ENCODE measurements at regions not wholly inside any gene's neighbourhood (a gene's known extent, or its start where the extent isn't known, plus 50 kb on each side); places are given as distances from the start of the nearest gene placed in this dataset.

DNA sequence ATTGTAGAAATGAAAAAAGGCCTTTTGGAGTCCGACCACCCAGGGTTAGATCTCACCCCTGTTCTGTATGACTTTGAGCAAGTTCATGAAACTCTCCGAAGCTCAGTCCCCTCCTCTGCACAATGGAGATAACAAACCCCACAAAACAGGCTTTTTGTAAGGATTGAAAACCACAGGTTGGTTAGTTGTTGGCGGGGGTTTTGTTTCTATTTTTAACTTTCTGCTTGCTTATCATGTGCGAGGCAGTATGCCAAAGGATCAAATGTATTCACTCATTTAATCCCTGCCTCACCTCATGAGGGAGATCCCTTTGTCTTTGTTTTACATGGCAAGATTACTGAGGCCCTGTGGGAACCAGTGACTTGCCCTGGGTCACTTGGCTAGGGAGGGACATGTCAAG, 539.1 kb downstream of the CDK5RAP2 start:
- H3K4me1 ChIP-seq (ENCODE audit: control insufficient read depth in 4 of 4, insufficient read depth in 4 of 4, low read length in 3 of 4) = no peaks in the 10 kb centered on the region
- DNase-seq (ENCODE audit: low spot score) = no peak
- peaks cover 0 to 3% (median 0%) of the 10 kb centered on the region in 4 donors for H3K27me3 ChIP-seq (ENCODE audit: control insufficient read depth in 4 of 4, insufficient read depth in 4 of 4, low read length in 3 of 4)
- H3K9ac ChIP-seq (ENCODE audit: low read depth in 1 of 2, low read length in 2 of 2) = no peak overlapping the region
- H3K9me3 ChIP-seq (ENCODE audit: control insufficient read depth in 4 of 4, low read length in 3 of 4) = no peaks in the 10 kb centered on the region
- TF ChIP-seq ATF3 (IDR thresholded peaks at IDR 0.05) = no peak
- no peak for TF ChIP-seq FOXA1 (IDR thresholded peaks at IDR 0.05)
- TF ChIP-seq RAD21 (IDR thresholded peaks at IDR 0.05) = no peak
- no peak for TF ChIP-seq TAF1 (conservative IDR thresholded peaks at IDR 0.05)
- no peak for TF ChIP-seq NR2F2 (IDR thresholded peaks at IDR 0.05)
- TF ChIP-seq GABPA (IDR thresholded peaks at IDR 0.05 in 1 of 2, conservative IDR thresholded peaks at IDR 0.05 in 1 of 2) = no peak
- no peak for TF ChIP-seq JUND (IDR thresholded peaks at IDR 0.05)
- no peak for TF ChIP-seq HNF4G (IDR thresholded peaks at IDR 0.05)
- TF ChIP-seq, protein P1, sequence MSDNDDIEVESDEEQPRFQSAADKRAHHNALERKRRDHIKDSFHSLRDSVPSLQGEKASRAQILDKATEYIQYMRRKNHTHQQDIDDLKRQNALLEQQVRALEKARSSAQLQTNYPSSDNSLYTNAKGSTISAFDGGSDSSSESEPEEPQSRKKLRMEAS (IDR thresholded peaks at IDR 0.05) = no peak
- no peak for TF ChIP-seq REST (IDR thresholded peaks at IDR 0.05)
- no peak for TF ChIP-seq HNF4A (conservative IDR thresholded peaks at IDR 0.05)
- TF ChIP-seq, protein P2, sequence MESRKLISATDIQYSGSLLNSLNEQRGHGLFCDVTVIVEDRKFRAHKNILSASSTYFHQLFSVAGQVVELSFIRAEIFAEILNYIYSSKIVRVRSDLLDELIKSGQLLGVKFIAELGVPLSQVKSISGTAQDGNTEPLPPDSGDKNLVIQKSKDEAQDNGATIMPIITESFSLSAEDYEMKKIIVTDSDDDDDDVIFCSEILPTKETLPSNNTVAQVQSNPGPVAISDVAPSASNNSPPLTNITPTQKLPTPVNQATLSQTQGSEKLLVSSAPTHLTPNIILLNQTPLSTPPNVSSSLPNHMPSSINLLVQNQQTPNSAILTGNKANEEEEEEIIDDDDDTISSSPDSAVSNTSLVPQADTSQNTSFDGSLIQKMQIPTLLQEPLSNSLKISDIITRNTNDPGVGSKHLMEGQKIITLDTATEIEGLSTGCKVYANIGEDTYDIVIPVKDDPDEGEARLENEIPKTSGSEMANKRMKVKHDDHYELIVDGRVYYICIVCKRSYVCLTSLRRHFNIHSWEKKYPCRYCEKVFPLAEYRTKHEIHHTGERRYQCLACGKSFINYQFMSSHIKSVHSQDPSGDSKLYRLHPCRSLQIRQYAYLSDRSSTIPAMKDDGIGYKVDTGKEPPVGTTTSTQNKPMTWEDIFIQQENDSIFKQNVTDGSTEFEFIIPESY (IDR thresholded peaks at IDR 0.05) = no peak
- TF ChIP-seq SP1 (IDR thresholded peaks at IDR 0.05) = no peak
- TF ChIP-seq EGR1 (IDR thresholded peaks at IDR 0.05; ENCODE audit: low read depth in 2 of 2) = no peak
- TF ChIP-seq CTCF (IDR thresholded peaks at IDR 0.05; ENCODE audit: low read depth, low read length, missing input control) = no peak
- no peak overlapping the region for H3K27ac ChIP-seq (ENCODE audit: low read depth in 1 of 2, low read length in 2 of 2)
- 80% methylated on average over 4 of the region's 4 CpGs for WGBS
- H3K4me3 ChIP-seq (ENCODE audit: low read depth in 1 of 3, low read length in 3 of 3) = no peak overlapping the region
- no peaks in the 10 kb centered on the region for H3K36me3 ChIP-seq (ENCODE audit: control insufficient read depth in 4 of 4, insufficient read depth in 3 of 4, low read depth in 1 of 4, low read length in 3 of 4)

- Histone ChIP-seq H3K27me3 (ENCODE audit: control insufficient read depth in 4 of 4, insufficient read depth in 4 of 4, low read length in 3 of 4) (peaks cover 0 to 3% (median 0%) of the 10 kb centered on the region in 4 donors), H3K4me1 (ENCODE audit: control insufficient read depth in 4 of 4, insufficient read depth in 4 of 4, low read length in 3 of 4) (no peaks in the 10 kb centered on the region), H3K9me3 (ENCODE audit: control insufficient read depth in 4 of 4, low read length in 3 of 4) (no peaks in the 10 kb centered on the region), H3K36me3 (ENCODE audit: control insufficient read depth in 4 of 4, insufficient read depth in 3 of 4, low read depth in 1 of 4, low read length in 3 of 4) (no peaks in the 10 kb centered on the region), H3K9ac (ENCODE audit: low read depth in 1 of 2, low read length in 2 of 2) (no peak overlapping the region), H3K4me3 (ENCODE audit: low read depth in 1 of 3, low read length in 3 of 3) (no peak overlapping the region), H3K27ac (ENCODE audit: low read depth in 1 of 2, low read length in 2 of 2) (no peak overlapping the region)
- 53% methylated on average over 4 of the region's 4 CpGs for WGBS
- no peak for DNase-seq (ENCODE audit: low spot score)
- TF ChIP-seq ATF3 (IDR thresholded peaks at IDR 0.05) (no peak), JUND (IDR thresholded peaks at IDR 0.05) (no peak), REST (IDR thresholded peaks at IDR 0.05) (no peak), GABPA (IDR thresholded peaks at IDR 0.05 in 1 of 2, conservative IDR thresholded peaks at IDR 0.05 in 1 of 2) (no peak), YY1 (IDR thresholded peaks at IDR 0.05) (no peak), RXRA (IDR thresholded peaks at IDR 0.05) (no peak)
- TF ChIP-seq, protein P2 (IDR thresholded peaks at IDR 0.05) = no peak
Observed at GRCh38 chr9:120038342-120038741, 541.6 kb downstream of the CDK5RAP2 start.

Data from liver (tissue), 8 donors.